ENCODE measurements at regions not wholly inside any gene's neighbourhood (a gene's known extent, or its start where the extent isn't known, plus 50 kb on each side); places are given as distances from the start of the nearest gene placed in this dataset.

DNA sequence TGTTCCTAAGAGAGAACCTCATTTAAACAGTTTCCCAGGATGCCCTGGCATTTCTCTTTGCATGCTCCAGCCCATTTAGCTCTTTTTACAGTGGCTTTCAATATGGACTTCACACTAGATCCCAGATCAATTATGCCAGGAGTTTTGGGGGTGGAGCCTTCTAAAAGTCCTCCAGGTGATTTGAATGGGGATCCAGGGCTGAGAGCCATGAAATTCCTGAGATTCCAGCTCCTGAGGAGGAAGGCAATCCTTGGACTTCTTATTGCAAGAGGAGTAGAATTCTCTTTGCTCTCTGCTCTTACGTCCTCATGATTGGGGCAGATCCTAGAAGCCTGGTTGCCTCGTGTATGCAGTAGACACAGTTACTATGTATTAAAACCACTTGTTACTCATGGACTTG is 184.2 kb downstream of the DHX35 start:
- TF ChIP-seq, protein P1, sequence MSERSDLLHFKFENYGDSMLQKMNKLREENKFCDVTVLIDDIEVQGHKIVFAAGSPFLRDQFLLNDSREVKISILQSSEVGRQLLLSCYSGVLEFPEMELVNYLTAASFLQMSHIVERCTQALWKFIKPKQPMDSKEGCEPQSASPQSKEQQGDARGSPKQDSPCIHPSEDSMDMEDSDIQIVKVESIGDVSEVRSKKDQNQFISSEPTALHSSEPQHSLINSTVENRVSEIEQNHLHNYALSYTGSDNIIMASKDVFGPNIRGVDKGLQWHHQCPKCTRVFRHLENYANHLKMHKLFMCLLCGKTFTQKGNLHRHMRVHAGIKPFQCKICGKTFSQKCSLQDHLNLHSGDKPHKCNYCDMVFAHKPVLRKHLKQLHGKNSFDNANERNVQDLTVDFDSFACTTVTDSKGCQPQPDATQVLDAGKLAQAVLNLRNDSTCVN (tag by site-specific recombination; optimal IDR thresholded peaks at IDR 0.05), result no peak
- no peak for TF ChIP-seq REST (tag by site-specific recombination; IDR thresholded peaks at IDR 0.05)
- no peak for TF ChIP-seq CTCF (tag by site-specific recombination; IDR thresholded peaks at IDR 0.05)
- TF ChIP-seq ZFP41 (tag by site-specific recombination; IDR thresholded peaks at IDR 0.05; ENCODE audit: borderline replicate concordance), result no peak
- TF ChIP-seq AEBP2 (tag by site-specific recombination; IDR thresholded peaks at IDR 0.05; ENCODE audit: borderline replicate concordance), result no peak
- TF ChIP-seq ZBTB17 (tag by site-specific recombination; IDR thresholded peaks at IDR 0.05), result no peak
- no peak for TF ChIP-seq ZNF335 (tag by site-specific recombination; conservative IDR thresholded peaks at IDR 0.05)

Data from HEK293 (cell line).